Central memory CD4-positive, alpha-beta T cell (primary cell): ENCODE measurements at regions not wholly inside any gene's neighbourhood (a gene's known extent, or its start where the extent isn't known, plus 50 kb on each side); places are given as distances from the start of the nearest gene placed in this dataset.

Experiments
- DNase-seq: peaks from one replicate; pipeline ENCODE4 v3.0.0; 2022

DNA sequence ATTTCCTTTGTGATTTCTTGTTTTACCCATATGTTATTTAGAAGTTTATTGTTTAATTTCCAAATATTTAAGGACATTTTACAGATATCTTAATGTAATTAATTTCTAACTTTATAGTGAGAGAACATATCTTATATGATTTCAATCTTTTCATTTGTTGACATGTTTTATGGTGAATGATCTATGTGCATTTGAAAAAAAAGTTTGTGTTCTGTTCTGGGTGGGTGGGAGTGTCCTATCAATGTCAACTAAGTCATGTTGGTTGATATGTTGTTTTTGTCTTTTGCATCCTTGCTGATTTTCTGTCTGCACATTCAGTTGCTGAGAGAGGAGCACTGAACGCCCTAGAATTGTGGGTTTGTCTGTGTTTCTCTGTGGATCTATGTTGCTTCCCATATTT is 50.3 kb upstream of the CBFA2T3 start:
- no peak for DNase-seq

DNA sequence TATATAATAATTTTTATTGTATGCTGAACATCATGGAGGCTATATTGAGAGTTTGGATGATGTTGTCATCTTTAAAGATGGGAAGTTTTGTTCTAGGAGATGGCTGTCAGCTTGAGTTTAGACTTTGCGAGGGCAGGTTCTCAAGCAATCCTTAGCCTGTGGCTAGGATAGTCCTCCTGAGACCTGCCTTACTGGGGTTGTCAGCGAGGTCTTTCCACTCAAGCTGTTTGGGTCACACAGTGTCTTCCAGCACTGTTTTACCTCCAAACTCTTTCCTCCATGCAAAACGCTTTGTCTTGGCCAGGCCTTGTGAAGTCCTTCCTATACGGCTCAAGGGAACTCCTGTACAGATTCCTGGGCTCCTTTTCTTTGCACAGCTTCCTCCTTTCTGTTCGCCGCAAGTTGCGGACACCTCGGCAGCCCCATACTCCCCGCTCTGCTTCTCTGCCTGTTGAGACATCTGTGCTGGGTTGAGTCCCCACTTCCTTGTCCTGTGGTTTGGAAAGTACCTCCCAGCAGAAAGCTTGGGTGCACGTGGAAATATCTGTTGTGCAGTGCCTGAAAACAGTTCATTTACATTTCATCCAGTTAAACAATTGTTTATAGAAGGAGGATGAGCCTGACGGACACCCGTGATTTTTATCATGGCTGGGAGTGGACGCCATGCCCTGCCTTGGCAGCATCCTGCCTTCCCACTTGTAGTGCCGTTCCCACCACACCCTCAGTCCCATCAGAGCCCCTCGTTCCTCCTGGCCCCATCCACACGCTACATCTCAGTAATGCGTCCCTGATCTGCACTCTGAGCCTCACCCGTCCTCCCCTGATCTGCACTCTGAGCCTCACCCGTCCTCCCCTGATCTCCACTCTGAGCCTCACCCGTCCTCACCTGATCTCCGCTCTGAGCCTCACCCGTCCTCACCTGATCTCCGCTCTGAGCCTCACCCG is 55.0 kb upstream of the CBFA2T3 start:
- peak; percentile 76 for DNase-seq

DNA sequence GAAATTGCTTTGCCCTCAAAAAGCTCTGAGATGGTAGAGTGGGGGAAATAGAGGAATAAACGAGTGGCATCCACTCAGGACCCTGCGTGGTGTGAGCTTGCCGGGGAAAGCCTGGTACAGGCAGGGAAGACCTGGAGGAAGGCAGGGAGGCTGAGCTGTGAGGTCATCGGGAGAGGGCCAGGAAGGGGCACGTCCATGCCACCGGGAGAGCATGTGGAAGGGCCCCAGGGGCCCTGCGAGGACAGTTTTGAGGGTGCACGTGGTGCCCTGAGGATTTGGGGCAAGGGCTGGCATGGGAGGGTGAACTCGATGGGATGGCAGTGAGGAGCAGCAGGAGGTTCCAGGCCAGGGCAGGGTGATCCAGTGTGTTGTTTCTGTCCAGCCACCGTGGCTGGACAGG is 56.3 kb upstream of the CBFA2T3 start:
- no peak for DNase-seq

DNA sequence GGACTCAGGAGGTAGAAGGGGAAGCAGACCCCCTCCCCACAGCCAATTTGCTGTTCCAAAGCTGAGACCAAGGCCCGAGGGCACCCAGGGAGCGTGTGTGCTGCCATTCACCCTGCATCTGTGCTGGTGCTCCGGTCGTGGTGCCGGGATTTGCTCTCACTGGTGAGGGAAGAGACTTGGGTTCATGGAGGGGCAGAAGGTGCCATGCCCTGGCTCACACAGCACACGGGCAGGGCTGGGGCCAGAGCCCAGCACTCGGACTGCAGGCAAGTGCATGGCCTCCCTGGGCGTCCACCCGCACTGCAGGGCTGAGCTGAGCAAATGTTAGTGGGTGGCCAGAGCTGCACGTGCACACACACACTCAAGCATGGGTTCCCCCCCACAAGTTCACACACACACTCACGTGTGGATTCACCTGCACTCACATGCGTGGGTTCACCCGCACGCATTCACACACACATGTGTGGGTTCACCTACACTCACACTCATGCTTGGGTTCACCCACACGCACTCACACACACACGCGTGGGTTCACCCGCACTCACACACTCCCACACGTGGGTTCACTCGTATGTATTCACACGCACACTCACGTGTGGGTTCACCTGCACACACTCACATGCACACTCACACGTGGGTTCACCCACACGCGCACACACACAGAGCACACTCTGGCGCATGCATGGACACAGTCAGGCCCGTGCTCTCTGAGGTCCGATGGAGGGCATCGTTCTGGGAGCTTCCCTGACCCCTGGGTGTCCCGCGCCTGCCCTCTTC is 57.0 kb upstream of the CBFA2T3 start:
- DNase-seq, result no peak

DNA sequence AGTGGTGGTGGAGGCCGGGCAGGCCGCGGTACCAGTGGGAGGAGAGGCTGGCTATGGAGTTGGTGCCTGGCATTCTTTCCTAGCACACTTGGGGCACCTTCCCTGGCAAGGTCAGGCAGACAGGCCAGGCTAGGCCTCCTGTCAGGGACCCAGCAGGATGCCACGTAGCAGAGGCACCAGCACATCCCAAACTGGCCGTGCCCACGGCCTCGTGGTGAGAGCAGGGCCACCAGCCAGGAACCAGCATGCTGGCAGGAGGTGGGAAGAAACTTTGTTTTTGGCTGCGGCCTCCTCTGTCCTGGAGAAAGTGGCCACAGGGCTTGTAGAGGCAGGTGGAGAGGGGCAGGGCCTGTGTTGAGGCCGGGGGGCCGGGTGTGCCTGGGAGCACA is 57.6 kb upstream of the CBFA2T3 start:
- no peak for DNase-seq

DNA sequence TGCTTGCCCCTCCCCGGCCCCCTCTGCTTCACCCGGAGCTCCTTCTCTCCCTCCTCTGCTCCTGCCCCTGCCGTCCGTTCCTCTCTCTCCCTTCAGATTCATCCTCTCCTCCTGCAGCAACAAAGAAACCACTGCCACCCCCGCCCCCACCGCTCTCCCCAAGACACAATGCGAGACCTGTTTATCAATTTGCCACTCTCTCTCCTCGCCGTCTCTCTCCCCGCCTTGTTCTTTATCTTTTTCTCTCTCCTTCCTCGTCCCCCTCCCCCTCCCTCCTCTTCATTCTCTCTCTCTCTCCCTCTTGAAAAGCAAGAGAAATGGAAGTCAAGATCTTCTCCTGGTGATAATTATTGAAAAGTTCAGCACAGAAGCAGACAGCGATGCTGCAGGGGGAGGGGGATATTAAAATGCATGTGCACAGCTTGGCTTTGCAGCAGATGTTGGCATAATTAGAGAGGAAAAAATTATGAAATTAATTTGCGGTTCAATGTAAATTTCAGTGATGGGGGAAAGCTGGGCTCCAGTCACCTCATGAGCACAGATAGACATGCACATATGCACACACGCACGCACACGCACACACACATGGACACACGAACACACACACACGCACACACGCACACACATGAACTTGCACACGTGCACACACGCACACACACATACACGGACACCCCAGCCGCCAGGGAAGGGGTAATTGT is 58.1 kb upstream of the CBFA2T3 start:
- DNase-seq, result no peak

DNA sequence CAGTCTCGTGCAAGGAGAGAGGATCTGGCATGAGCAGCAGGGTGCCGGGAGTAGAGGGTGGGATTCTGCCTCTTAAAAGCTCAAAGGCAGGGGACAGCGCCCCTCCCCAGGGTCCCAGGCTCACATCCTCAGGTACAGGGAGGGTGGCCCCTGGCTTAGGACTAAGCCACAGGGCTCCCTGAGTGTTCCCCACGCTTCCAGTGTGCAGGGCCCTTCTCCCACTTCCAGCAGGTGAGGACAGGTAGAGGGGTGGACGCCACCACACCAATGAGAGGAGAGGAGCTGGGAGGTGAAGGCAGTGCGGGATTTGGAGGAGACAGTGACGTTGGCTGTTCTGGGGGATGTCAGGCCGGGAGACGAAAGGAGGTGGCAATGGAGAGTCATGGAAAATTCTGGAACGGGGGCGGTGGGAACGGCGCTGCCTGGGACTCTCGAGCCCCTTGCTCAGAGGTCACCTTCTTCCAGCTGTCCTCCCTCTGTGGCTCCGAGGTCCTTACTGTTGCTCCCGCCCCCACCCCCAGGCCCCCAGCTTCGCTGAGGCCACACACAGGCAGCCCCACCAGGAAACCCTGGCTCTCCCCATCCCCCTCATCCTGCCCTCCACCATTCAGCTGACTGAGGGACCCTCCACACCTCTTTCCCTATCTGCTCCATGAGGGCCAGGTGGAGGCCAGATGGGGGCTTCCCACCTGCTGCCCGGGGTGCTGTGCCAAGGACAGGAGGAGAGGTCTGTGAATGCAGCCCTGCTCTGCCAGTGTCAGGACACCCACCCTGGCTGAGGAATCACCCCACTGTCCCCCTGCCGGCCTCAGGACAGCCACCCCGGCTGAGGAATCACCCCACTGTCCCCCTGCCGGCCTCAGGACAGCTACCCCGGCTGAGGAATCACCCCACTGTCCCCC is 57.7 kb upstream of the ACSF3 start:
- no peak for DNase-seq

DNA sequence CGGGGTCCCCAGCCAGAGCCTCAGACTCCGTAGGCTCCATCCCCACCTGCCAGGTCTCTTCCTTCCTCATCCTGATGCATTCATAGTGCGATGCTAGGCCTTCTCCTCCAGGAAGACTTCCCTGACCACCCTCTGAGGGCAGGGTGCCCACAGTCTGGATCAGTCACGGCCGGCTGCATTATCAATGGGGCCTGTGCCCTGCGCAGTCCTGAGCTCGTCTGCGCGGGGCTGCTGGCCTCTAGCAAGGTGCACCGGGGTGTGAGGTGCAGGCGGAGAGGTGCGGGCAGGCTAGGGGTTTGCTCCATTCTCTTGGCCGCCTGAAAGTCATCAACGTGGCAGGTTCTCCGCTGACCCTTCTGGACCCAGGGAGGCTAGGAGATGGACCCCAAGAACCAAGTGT is 56.9 kb upstream of the ACSF3 start:
- DNase-seq, result no peak

DNA sequence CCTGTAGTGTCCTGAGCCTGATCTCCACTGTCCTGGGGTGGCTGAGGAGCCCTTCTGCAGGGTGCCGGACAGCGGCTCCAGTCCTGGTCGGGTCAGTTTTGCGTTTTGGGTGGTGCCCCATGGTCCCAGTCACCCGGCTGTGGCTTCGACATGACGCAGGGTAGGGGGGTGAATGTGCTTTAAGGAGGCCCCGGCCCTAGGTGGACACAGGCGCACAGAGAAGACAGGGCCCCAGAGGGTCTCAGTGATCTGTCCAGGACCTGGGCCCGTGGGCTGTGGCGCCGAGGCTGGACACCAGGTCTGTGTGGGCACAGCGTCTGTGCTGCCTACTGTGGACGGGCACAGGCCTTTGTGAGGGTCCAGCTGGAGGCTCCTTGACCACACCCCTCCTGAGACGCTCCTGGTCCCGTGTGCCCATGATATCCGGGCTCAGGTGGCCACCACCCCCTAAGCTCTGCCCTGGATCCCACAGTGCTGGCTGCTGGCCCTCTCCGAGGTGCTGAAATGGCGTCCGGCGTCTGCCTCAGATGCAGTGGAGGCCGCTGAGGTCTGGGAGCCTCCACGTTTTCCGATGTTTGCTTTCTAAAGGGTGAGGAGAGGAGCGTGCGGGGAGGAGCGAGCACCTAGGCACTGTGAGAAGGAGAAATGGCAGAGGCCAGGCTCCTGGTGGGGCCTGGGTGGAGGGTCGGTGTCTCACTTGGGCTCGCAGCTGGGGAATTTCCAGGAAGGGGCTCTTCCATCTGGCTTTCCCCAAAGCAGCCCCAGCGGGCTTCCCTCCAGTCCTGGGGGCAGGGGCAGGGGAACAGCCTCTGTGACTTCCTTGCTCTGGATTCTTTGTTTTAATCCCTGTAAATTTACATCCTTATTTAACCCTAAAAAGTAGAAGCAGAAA is 56.1 kb upstream of the ACSF3 start:
- DNase-seq, result no peak

DNA sequence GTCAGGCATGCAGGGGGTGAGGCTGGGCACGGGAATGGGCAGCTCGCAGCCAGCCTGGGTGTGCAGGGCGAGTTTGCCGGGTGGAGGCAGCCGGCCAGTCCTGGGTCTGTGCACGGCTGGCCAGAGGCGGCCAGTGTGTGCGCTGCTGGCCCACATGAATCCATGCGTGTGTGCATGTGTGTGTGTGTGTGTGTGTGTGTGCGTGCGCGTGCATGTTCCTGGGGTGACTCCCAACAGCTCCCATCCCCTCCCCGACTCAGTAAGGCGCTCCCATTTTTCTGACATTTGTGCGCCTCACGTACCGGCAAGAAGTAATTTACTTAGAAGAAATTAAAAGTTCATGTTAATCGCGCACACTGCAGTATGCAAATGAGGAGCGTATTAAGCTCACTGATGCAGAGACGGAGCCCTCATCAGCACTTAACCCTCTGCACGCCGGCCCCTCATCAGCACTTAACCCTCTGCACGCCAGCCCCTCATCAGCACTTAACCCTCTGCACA is 55.4 kb upstream of the ACSF3 start:
- DNase-seq, result no peak

DNA sequence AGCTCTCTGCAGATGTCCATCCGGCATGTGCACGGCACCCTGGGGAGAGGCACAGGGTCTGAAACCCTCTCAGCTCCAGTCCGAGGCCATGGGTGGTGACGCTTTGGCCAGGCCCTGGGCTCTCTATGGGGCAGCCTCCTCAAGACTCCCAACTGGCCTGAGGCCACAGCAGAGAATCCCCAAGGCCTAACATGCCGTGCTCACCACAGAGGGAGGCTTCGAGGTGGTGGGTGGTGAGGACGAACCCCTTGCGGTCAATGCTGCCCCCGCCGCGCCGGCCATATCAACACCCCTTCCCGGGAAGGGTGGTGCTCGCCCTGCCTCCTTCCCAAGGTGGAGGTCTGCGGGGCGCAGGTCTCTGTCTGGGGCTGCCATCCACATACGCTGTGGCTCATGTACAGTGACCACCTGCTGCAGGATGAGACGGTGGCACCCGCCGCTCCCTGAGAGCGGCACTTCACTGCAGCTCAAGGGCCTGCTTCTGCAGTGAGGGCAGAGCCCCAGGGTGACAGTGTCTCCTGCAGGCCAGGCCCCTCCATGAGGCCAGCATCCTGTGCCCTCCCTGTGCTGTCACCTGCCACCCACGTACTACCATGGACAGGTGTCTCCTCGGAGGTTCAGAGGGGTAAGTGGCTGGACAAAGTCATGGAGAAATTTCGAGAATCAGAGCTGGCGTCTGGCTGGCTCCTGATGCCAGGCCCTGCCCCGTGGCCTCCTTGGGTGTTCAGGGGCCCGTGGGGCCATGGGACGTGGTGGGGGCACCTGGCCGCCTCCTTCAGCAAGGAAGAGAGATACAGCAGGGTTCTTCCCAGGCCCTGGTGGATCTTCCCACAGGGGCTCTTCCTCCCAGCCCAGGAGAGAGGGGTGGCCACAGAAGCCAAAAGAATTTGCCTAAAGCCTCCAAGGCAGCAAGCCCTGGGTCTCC is 54.6 kb upstream of the ACSF3 start:
- no peak for DNase-seq

DNA sequence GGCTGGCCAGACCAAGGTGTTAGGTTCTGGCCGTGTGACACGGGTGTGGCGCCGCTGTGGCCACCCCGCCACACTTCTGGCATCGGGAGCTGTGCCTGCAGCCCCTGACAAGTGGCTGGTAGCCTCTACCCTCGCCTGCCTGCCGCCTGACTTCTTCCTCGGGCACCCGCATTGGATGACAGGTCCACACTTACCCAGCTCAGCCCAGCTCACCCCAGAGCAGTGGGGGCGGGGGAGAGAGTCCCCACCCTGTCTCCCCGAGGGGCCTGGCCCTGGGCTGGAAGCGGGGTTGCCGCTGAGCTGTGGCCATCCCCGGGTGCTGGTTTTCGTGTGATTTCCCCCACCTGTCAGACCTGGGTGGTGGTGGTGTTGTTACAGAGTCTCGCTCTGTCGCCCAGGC is 53.9 kb upstream of the ACSF3 start:
- DNase-seq, result no peak

DNA sequence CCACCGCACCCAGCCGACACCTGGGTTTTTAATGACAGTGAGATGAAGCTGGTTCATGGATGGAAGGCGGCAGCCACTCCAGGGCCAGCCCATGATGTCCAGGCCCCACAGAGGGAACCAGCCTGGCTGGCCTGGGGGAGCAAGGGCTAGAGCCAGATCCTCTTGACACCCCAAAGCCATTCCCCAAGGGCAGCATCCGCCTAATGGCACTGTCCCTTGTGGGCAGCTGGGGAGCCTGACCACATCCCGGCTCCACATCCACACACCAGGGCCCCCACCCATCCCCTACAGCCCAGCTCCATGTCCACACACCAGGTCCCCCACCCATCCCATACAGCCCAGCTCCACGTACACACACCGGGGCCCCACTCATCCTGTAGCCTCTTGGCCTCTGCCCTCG is 53.3 kb upstream of the ACSF3 start:
- no peak for DNase-seq

DNA sequence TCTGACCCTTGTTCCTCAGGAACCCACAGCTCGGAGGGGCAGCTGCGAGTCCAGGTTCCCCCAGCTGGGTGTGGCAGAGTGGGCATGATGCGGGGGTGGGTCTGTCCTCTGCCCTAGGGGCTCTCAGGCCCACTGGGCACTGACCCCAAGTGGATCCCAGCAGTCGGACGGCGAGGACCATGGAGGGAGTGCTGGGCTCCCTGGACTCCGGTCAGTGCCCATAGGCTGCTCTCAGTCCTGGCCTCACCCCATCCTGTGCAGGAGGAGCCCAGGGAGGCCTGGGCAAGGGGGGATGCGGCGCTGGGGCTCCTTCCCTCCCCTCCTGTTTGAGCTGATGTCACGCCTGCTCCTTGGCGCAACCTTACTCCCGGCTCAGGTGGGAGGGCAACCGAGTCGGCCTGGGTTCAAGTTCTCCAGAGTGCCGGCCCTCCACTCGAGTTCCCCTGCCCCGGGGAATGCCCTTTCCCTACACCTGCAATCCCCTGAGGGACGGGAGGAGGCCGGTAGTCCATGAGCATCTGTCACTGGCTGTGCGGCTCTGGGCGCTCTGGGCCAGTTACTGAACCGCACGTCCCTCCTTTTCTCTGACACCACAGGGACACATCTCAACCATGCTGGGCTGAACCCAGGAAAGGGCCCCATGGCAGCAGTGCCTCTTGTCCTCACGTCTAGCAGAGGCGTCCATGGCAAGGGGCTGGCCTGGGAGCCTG is 52.6 kb upstream of the ACSF3 start:
- no peak for DNase-seq

DNA sequence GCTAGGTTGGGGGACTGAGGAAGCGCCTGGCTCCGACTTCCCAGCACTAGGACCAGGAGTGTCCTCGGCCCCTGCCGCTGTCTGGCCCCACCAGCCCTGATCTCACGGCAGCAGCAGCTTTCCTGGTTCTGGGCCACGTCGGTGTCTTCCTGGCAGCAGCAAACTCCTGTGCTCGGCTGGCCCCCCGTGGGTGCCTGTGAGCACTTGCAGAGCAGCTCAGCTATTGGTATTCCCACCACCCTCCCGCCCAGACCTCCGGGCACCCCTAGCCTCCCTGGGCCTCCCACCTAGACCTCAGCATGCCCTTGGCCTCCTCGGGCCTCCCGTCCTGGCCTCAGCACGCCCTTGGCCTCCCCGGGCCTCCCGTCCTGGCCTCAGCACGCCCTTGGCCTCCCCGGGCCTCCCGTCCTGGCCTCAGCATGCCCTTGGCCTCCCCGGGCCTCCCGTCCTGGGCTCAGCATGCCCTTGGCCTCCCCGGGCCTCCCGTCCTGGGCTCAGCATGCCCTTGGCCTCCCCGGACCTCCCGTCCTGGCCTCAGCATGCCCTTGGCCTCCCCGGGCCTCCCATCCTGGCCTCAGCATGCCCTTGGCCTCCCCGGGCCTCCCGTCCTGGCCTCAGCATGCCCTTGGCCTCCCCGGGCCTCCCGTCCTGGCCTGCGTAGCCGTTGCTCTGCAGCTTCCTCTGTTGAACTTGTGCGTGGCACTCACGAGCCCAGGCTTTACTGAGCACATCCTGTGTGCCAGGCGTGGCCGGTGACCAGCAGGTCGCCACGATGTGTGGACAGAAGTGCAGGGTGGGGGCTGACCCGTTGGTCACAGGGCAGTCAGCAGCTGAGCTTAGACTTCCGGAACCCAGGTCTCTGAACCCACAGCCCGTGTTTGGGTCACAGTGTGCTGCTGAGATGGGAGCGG is 51.8 kb upstream of the ACSF3 start:
- no peak for DNase-seq

DNA sequence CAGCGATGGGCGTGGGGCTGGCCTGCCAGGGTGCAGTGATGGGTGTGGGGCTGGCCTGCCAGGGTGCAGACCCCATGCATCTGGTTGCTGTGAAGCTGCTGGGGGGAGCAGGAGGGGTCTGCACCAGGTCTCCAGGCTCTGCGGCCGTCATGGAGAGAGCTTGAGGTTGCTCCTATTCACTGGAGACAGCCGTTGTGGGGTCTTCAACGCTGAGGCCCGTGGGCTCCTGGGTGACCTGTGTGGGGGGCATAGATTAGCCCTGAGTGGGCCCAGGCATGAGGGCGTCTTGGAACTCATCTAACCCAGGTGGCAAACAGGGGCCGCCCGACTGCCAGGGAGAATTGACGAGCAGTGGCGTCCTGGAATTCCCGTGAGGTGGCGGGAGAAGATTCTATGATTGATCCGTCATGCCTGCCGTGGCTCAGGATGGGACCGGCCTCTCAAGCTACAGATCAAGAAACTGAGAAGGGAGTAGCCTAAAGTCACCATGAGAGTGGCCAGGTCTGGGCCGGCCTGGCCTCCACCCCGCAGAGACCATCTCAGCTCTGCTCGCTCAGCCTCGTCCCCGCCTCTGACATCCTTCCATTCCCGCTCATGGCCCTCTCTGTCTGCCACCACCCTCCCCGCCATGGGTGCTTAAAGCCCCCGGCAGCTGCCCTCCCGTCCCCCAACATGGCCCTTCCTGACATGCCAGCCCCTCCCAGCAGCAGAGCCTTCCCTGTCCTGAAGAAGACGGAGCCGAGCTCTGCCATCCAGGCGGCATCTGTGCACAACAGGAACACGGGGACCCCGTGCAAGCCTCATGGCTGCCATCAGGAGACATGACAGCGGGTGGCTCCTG is 50.7 kb upstream of the ACSF3 start:
- DNase-seq, result no peak
